PC-9 (cell line): ENCODE measurements at regions not wholly inside any gene's neighbourhood (a gene's known extent, or its start where the extent isn't known, plus 50 kb on each side); places are given as distances from the start of the nearest gene placed in this dataset.

Source experiments
- EZH2 ChIP-seq: fragments of 200-600 bp; sonication (generic); IDR thresholded peaks from 2 replicates; pipeline ENCODE4 v1.8.0; 2017; ENCODE audit warnings: antibody characterized with exemption, low read depth
- TF ChIP-seq, protein P1 (sequence below): fragments of 200-600 bp; sonication (generic); conservative IDR thresholded peaks from 2 replicates; pipeline ENCODE4 v1.6.1; 2017; ENCODE audit warnings: mixed run types, antibody characterized with exemption, mild to moderate bottlenecking, moderate library complexity

- TF ChIP-seq, protein P1, sequence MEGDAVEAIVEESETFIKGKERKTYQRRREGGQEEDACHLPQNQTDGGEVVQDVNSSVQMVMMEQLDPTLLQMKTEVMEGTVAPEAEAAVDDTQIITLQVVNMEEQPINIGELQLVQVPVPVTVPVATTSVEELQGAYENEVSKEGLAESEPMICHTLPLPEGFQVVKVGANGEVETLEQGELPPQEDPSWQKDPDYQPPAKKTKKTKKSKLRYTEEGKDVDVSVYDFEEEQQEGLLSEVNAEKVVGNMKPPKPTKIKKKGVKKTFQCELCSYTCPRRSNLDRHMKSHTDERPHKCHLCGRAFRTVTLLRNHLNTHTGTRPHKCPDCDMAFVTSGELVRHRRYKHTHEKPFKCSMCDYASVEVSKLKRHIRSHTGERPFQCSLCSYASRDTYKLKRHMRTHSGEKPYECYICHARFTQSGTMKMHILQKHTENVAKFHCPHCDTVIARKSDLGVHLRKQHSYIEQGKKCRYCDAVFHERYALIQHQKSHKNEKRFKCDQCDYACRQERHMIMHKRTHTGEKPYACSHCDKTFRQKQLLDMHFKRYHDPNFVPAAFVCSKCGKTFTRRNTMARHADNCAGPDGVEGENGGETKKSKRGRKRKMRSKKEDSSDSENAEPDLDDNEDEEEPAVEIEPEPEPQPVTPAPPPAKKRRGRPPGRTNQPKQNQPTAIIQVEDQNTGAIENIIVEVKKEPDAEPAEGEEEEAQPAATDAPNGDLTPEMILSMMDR, result no peak
- no peak for TF ChIP-seq EZH2
Measured at GRCh38 chr15:31214864-31215489, 111.7 kb upstream of the KLF13 start.
